WERI-Rb-1 (cell line): ENCODE measurements at regions not wholly inside any gene's neighbourhood (a gene's known extent, or its start where the extent isn't known, plus 50 kb on each side); places are given as distances from the start of the nearest gene placed in this dataset.

ENCODE experiments used
- DNase-seq: peaks from one replicate; pipeline ENCODE4 v3.0.0-alpha.2; 2020
- H3K27ac ChIP-seq: fragments of 250-450 bp; sonication (Bioruptor Pico); 2 replicates; pipeline ENCODE4 v1.5.1; 2020; ENCODE audit warnings: mild to moderate bottlenecking, moderate library complexity
- H3K27me3 ChIP-seq: fragments of 250-450 bp; sonication (Bioruptor Pico); 2 replicates; pipeline ENCODE4 v1.5.1; 2021; ENCODE audit warnings: mild to moderate bottlenecking, low read depth, moderate library complexity; ENCODE audit not compliant: insufficient read depth, severe bottlenecking
- H3K36me3 ChIP-seq: fragments of 250-450 bp; sonication (Bioruptor Pico); 2 replicates; pipeline ENCODE4 v1.5.1; 2020; ENCODE audit warnings: mild to moderate bottlenecking, moderate library complexity
- H3K4me3 ChIP-seq: 2 replicates; pipeline ENCODE4 v1.5.1; 2011; ENCODE audit warnings: low read depth, mild to moderate bottlenecking, control low read depth, low read length
- H3K9me3 ChIP-seq: fragments of 250-450 bp; sonication (Bioruptor Pico); 2 replicates; pipeline ENCODE4 v1.5.1; 2021; ENCODE audit warnings: mild to moderate bottlenecking, moderate library complexity; ENCODE audit not compliant: severe bottlenecking
- TF ChIP-seq, protein P1 (sequence below): IDR thresholded peaks from 2 replicates; pipeline ENCODE4 v1.5.1; 2011; ENCODE audit warnings: low read depth, mild to moderate bottlenecking, control low read depth, inconsistent platforms, low read length

DNA sequence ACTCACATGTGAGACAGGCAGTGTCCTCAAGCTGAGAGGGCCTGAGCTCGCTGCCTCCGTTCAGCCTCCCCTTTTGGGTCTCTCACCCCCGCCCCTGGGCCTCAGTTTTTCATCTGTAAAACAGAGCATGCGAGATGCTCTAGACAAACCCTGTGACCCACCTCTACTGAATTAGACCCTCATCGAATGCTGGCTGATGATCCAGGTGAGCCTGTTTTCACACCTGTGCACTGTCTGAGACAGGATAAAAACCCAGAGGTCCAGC, 102.1 kb downstream of the PDGFA start:
- no peaks in the 10 kb centered on the region for H3K36me3 ChIP-seq
- H3K4me3 ChIP-seq = no peak overlapping the region
- H3K27ac ChIP-seq = no peak overlapping the region
- TF ChIP-seq, protein P1, sequence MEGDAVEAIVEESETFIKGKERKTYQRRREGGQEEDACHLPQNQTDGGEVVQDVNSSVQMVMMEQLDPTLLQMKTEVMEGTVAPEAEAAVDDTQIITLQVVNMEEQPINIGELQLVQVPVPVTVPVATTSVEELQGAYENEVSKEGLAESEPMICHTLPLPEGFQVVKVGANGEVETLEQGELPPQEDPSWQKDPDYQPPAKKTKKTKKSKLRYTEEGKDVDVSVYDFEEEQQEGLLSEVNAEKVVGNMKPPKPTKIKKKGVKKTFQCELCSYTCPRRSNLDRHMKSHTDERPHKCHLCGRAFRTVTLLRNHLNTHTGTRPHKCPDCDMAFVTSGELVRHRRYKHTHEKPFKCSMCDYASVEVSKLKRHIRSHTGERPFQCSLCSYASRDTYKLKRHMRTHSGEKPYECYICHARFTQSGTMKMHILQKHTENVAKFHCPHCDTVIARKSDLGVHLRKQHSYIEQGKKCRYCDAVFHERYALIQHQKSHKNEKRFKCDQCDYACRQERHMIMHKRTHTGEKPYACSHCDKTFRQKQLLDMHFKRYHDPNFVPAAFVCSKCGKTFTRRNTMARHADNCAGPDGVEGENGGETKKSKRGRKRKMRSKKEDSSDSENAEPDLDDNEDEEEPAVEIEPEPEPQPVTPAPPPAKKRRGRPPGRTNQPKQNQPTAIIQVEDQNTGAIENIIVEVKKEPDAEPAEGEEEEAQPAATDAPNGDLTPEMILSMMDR = no peak
- H3K9me3 ChIP-seq = peaks cover 9% of the 10 kb centered on the region
- no peaks in the 10 kb centered on the region for H3K27me3 ChIP-seq
- no peak for DNase-seq

DNA sequence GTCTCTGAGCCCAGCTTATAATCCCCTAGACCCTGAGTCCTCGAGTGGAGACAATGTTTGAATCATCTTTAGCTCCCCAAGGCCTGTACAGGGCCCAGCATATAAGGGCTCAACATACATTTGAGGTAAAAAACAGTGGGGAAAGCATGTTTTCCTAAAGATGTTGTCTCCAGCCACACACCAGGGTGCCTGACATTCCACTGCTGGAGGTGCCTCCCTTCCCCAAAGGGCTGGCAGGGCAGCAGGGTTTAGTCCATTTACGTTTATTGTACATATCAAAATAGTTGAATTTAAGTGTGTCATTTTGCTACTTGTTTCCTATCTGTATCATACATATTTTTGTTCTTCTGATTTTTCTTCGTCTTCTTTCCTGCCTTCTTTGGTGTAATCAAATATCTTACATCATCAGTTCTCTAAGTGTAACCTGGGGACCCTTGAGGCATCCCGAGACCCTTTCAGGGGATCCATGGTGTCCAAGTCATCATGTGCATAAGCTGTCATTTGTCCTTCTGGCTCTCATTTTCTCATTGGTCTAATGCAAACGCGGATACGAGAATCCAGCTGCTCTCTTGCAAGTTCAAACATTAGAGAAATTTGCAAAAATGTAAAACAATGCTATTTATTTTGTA, 101.6 kb downstream of the PDGFA start:
- DNase-seq = no peak
- TF ChIP-seq, protein P1 = no peak
- Histone ChIP-seq H3K9me3 (peaks cover 9% of the 10 kb centered on the region), H3K27ac (no peak overlapping the region), H3K36me3 (no peaks in the 10 kb centered on the region), H3K4me3 (no peak overlapping the region), H3K27me3 (no peaks in the 10 kb centered on the region)

DNA sequence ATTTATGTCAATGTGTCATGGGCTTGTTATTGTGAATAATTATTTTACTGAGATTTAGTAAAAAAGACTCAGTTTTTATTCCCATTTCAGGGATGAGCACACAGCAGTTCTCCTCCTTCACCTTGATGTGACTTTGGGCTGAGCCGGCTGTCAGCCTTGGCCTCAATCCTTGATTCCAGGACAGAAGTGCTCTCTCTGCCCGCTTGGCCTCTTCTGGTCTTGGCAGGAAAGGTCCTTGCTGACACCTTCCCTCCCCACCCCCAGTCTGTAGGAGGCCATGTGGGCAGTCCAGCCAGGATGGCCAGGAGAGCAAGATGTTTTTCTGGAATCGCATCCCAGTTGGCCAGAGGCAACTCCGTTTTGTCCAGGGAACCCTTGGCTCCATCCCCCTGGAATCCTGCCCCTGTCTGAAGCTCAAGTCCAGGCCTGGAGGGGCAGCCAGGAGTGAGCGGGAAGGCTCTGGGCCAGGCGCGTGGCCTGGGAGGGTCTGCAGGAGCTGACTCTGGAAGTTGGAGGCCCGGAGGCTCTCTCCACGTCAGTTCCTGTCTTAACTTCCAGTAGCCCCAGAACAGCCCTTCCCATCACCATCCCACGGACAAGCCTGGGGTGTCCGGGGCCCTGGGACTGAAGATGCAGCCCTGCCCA, 100.9 kb downstream of the PDGFA start:
- no peak for DNase-seq
- TF ChIP-seq, protein P1 = no peak
- Histone ChIP-seq H3K36me3 (no peaks in the 10 kb centered on the region), H3K9me3 (peaks cover 9% of the 10 kb centered on the region), H3K27ac (no peak overlapping the region), H3K4me3 (no peak overlapping the region), H3K27me3 (no peaks in the 10 kb centered on the region)

DNA sequence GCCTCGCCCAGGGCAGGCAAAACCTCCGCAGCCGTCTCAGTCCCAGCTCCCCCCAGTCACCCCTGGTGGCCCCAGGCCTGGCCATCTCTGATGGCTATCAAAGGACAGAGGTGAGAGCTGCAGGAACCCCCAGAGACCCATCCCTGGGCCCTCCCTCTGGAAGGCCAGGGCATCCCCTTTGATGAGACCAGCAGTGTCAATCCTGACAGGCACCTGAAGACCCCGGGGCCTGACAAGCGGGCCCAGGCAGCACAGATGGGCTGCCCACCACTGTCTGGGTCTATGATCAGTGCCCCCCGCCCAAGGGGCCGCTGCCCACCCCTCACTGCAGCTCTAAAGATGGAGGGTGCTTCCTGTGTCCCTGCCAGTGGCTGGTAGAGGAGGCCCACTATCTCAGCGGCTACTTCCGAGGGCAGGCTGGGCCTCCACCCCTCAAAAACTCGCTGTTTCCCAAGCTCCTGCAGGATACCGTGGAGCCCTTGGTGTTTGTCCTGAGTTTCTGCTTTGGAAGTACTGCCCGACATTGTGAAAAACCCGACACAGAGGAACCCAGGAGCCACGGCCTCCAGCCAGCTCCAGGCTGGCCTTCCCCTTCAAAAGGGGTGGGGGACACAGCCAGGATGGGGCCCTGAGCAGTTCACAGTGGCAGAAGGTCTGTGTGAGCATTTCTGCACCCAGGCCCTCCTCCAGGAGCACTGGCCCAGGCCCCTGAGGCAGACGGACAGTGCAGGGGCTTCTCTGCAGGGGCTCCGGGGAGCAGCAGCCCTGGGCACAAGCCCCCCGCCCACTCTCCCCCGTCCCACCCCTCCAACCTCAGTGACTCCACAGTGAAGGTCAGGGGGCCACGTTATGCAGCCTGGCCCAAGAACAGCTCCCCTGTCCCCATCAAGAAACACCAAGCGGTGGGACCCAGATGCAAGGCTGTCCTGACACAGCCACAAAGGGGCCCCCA, 99.2 kb downstream of the PDGFA start:
- no peak overlapping the region for H3K4me3 ChIP-seq
- TF ChIP-seq, protein P1 = no peak
- H3K36me3 ChIP-seq = no peaks in the 10 kb centered on the region
- no peaks in the 10 kb centered on the region for H3K27me3 ChIP-seq
- no peak for DNase-seq
- no peak overlapping the region for H3K27ac ChIP-seq
- peaks cover 9% of the 10 kb centered on the region for H3K9me3 ChIP-seq

DNA sequence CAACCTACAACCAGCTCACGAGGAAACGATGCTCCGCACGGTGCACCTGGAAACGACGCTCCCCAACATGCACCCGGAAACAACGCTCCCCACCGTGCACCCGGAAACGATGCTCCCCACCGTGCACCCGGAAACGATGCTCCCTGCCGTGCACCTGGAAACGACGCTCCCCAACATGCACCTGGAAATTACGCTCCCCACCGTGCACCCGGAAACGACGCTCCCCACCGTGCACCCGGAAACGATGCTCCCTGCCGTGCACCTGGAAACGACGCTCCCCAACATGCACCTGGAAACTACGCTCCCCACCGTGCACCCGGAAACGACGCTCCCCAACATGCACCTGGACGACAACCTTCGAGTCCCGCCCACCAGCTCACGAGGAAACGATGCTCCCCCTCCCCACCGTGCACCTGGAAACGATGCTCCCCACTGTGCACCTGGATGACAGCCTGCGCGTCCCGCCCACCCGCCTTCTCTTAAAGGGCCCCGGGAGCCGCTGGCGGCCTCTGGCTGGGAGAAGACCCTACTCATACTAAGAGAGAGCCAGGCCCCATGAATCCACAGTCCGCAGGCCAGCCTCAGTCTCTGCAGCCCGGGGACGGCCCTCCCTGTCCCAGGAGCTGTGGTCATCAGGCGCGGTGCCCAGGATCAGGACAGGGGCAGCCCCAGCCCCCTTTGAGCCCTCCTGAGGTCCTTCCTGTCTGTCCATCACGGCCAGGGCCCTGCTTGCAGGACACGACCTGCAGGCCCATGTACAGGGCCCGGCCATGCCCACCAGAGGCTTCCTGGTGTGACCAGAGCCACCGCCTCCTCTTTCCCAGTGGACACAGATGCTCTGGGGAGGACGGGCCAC, 98.3 kb downstream of the PDGFA start:
- Histone ChIP-seq H3K27ac (no peak overlapping the region), H3K27me3 (no peaks in the 10 kb centered on the region), H3K36me3 (no peaks in the 10 kb centered on the region), H3K9me3 (peaks cover 9% of the 10 kb centered on the region), H3K4me3 (no peak overlapping the region)
- TF ChIP-seq, protein P1 = no peak
- DNase-seq = no peak
